ENCODE measurements at regions not wholly inside any gene's neighbourhood (a gene's known extent, or its start where the extent isn't known, plus 50 kb on each side); places are given as distances from the start of the nearest gene placed in this dataset.
A peak's percentile ranks its signal among the peaks of the same experiment; 100 is the strongest.
"Not testable (repeated sequence)": the region's sequence is repeated elsewhere in the genome, so short reads cannot be mapped to it uniquely, and the experiment has no call there.

- no peak for DNase-seq (ENCODE audit: low read depth)
Observed at GRCh38 chr3:88671573-88671972, 435.8 kb upstream of the EPHA3 start.

- no peak for DNase-seq (ENCODE audit: low read depth)
Observed at GRCh38 chr3:88677298-88677697, 430.1 kb upstream of the EPHA3 start.

DNA sequence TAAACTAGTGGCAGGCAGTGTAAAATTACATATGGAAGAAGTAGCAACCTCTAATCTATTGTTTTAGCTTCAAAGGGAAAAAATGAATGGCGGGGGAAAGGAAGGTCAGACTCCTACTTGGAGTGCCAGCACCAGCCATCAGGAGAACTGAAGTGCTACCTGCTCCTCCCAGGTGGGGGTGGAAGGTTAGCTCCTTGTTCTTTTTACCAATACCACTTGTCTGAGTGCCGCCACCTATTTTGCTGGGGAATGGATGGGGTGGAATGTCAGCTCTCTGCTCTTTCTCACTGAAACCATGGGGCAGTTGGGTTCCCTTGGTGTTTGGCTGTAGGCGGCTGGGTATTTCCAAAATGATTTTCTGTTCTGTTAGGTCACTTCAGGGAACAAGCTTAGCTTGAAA, 428.7 kb upstream of the EPHA3 start:
- DNase-seq (ENCODE audit: low read depth) = no peak

DNA sequence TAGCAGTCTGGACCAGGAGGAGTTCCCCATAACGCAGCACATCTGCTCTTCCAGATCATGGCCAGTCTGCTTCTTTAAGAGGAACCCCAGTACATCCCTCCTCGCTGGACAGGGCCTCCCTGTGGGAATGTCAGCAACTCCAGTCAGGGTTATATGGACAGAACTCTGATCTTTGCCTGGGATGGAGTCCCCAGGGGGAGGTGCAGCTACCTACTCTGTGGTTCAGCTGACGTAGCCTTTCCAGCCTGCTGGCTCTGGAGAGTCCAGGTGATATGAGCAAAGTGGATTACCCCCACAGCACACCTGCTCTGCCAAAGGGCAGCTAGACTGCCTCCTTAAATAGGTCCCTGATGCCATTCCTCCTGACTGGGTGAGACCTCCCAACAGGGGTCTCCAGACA, 417.1 kb upstream of the EPHA3 start:
- no peak for DNase-seq (ENCODE audit: low read depth)

DNA sequence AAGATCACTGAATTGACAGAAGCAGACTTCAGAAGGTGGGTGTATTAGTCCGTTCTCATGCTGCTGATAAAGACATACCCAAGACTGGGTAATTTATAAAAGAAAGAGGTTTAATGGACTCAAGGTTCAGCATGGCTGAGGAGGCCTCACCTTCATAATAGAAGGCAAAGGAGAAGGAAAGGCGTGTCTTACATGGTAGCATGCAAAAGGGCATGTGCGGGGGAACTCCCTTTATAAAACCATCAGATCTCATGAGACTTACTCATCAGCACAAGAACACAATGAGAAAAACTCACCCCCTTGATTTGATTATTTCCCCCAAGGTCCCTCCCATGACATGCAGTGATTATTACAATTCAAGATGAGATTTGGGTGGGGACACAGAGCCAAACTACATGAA, 416.3 kb upstream of the EPHA3 start:
- DNase-seq (ENCODE audit: low read depth) = no peak

- DNase-seq (ENCODE audit: low read depth) = no peak
Observed at GRCh38 chr3:88703501-88704059, 403.8 kb upstream of the EPHA3 start.

DNA sequence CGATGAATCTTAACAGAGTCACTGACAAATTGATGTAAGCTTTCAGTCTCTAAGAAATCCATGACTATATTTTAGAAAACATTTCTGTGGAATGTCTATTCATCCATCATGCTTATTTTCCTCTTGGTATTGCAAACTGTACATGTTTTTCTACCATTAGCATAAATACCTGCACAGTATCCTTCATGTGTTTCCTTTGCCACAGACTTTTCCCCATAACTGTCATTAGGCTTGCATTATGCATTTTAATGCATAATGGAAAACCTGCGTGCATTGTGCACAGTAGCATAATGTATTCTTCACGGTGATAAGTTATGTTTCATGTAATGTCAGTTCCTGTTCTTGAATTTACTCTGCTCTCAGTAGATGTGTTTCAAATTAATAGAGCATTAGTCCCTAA, 403.1 kb upstream of the EPHA3 start:
- no peak for DNase-seq (ENCODE audit: low read depth)

DNA sequence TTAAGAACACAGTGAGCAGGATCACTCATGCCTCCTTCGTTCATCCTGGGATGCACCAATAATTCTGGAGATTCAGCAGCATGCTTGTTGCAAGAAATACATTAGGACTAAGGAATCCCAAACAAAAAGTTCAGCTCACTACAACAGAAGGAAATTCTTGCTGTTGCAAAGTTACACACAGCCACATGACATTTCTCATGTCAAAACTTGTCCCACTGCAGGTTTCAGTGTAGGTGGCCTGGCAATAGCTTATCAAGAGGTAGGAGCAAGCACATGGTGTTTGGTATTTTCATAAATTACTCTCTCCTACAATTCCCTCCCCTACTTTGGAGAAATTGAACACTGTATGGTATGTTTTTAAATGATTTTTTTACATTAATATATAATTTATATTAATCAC, 399.6 kb upstream of the EPHA3 start:
- DNase-seq (ENCODE audit: low read depth) = no peak

- no peak for DNase-seq (ENCODE audit: low read depth)
Observed at GRCh38 chr3:88712552-88712951, 394.9 kb upstream of the EPHA3 start.

DNA sequence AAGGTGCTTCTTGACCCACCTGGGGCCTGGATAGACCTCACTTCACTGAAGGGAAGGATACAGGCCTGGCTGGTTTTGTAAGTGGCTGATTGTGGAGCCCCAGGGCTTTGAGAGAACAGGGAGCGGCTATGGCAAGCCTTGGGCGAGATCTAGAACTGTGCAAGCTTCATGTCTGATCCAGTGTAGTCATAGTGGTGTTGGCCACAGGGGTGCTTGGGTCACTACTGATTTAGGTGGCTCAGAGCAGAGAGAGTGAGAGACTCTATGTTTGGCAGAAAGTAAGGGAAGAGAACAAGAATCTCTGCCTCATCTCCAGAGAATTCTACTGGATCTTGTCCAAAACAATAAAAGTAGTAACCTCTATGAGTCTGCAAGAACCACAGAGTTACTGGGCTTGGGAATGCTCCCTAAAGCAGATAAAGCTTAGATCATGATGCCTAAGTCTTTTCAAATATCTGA, 394.2 kb upstream of the EPHA3 start:
- peak; percentile 85 for DNase-seq (ENCODE audit: low read depth)

- DNase-seq (ENCODE audit: low read depth) = no peak
Observed at GRCh38 chr3:88725440-88726165, 381.8 kb upstream of the EPHA3 start.

GRCh38 chr3:88732186-88732585, 375.2 kb upstream of the EPHA3 start:
- no peak for DNase-seq (ENCODE audit: low read depth)

DNA sequence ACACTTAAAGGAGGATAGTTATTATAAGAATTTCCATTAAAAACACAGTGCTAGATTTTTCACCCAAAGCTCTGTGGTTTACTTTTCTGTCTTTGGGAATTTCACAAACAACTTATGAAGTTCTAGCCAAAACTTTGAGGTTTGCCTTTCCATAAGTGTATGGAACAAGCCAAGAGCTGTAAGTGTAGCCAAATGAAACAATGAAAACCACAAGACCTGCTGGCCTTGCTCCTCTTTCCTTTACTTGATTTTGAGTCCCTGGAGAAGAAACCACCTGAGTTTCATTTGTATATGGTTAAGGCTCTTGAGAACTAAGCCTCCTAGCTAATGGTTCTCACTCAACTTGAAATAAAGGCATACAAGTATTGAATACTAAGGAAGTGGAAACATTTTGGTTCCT, 365.3 kb upstream of the EPHA3 start:
- peak; percentile 7 for DNase-seq (ENCODE audit: low read depth)

DNA sequence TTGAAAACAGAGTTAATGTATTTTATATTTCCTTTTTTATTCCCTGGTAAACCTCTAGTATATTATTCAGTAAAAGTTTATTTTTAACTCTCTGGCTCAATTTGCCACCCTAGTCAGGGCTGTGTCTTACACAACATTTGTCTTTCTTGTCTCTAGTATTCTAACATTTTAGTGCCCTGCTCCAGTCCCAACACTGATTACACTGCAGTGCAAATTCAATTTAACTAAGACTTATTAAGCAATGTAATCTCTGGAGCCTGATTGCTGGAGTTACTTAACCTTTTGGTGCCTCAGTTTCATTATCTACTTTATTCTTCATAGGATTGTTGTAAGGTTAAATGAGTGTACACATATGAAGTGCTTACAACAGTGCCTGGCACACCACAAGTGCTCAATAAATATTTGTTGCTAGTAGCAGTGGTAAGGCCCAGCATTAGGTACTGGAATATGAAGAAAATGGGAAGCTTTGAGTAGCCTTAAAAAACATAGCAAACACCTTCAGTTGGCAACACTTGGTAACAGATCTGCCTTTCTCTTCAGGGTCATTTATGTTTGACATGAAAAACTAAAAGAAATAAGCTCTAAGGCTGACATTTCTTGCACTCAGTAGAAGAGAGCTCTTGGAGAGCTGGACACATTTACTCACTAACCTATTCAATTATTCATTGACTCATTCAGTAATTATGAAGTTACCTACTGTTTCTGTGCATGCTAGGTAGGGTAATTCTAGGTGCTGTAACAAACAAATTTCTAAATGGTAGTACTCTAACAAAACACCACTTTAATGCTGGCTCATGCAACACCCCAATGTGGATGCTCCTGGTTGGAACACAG, 364.5 kb upstream of the EPHA3 start:
- no peak for DNase-seq (ENCODE audit: low read depth)

- no peak for DNase-seq (ENCODE audit: low read depth)
Observed at GRCh38 chr3:88744896-88745295, 362.5 kb upstream of the EPHA3 start.

GRCh38 chr3:88747145-88747544, 360.3 kb upstream of the EPHA3 start:
- not testable (repeated sequence) for DNase-seq (ENCODE audit: low read depth)

GRCh38 chr3:88758676-88759075, 348.7 kb upstream of the EPHA3 start:
- DNase-seq (ENCODE audit: low read depth) = no peak

DNA sequence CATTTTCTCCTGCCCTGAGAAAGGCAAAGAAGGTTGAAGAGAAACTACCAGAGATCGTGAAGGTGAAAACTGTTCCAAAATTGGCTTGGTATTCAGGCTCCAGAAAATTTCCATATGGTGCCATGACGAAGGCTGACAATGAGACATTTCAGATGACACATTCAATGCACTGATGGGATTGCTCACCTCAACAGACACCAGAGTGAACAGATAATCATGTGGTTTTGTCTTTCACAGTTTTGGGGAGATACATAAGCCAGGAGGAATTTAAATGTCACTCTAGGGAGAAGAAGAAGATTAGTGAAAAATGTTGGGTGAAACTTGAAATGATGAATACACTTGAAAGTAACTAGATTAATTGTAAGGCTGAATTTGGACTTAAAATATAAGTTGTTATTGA, 339.7 kb upstream of the EPHA3 start:
- peak; percentile 62 for DNase-seq (ENCODE audit: low read depth)

- DNase-seq (ENCODE audit: low read depth) = no peak
Observed at GRCh38 chr3:88773766-88774165, 333.7 kb upstream of the EPHA3 start.

GRCh38 chr3:88775026-88775690, 332.3 kb upstream of the EPHA3 start:
- no peak for DNase-seq (ENCODE audit: low read depth)

DNA sequence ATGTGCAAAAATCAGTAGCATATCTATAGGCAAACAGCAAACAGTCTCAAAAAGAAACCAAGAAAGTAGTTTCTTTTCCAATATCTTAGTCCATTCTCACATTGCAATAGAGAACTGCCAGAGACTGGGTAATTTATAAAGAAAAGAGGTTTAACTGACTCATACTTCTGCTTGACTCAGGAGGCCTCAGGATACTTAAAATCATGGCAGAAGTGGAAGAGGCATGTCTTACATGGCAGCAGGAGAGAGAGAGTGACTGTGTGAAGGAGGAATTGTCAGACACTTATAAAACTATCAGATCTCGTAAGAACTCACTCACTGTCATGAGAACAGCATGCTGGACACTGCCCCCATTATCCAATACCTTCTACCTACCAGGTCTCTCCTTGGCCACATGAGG, 327.9 kb upstream of the EPHA3 start:
- no peak for DNase-seq (ENCODE audit: low read depth)

DNA sequence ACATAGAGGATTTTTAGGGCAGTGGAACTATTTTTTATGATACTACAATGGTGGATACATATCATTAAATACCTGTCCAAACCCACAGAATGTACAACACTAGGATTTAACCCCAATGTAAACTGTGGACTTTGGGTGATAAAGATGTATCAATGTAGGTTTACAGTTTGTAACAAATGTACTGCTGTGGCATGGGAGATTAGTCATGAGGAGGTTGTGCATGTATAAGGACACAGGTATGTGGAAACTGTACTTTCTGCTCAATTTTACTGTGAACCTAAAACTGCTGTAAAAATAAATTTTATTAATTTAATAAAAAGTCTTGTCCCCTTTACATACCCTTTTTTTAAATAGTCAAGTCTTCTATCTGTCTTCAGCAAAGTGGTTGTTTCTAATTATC, 322.5 kb upstream of the EPHA3 start:
- DNase-seq (ENCODE audit: low read depth) = no peak

Measured in LHCN-M2 (cell line).